ENCODE measurements at regions not wholly inside any gene's neighbourhood (a gene's known extent, or its start where the extent isn't known, plus 50 kb on each side); places are given as distances from the start of the nearest gene placed in this dataset.
"Not testable (repeated sequence)": the region's sequence is repeated elsewhere in the genome, so short reads cannot be mapped to it uniquely, and the experiment has no call there.

- TF ChIP-seq, protein P1, sequence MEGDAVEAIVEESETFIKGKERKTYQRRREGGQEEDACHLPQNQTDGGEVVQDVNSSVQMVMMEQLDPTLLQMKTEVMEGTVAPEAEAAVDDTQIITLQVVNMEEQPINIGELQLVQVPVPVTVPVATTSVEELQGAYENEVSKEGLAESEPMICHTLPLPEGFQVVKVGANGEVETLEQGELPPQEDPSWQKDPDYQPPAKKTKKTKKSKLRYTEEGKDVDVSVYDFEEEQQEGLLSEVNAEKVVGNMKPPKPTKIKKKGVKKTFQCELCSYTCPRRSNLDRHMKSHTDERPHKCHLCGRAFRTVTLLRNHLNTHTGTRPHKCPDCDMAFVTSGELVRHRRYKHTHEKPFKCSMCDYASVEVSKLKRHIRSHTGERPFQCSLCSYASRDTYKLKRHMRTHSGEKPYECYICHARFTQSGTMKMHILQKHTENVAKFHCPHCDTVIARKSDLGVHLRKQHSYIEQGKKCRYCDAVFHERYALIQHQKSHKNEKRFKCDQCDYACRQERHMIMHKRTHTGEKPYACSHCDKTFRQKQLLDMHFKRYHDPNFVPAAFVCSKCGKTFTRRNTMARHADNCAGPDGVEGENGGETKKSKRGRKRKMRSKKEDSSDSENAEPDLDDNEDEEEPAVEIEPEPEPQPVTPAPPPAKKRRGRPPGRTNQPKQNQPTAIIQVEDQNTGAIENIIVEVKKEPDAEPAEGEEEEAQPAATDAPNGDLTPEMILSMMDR (IDR thresholded peaks at IDR 0.05) = no peak
- Histone ChIP-seq H3K4me1 (no peaks in the 10 kb centered on the region), H3K4me3 (no peak overlapping the region), H3K27me3 (ENCODE audit: low read depth) (no peaks in the 10 kb centered on the region), H3K27ac (no peak overlapping the region), H3K36me3 (no peaks in the 10 kb centered on the region), H3K9me3 (no peaks in the 10 kb centered on the region)
- DNase-seq (no peak), ATAC-seq (no peak)
- intact Hi-C loops (cut with DNase I) = no loop called here
These were observed 267.3 kb downstream of the LRATD1 start for GRCh38 chr2:14899621-14900414.

DNA sequence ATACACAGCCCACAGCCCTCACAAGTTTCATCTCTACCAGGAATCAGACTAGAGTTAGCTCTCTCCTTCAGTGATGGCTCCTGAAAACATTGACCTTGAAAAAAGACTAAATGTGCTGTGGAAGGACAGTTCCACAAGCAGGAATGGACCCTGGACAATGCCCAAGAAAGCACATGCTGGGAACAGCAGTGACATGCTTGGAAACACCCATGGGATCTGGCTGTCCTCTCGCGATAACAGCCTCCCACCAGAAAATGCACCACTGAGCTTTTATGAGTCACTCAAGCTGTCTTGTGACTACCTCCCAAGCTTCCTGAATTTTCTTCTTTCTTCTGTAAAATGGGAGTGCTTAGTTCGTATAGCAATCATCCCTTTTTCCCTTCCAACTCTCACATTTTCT is 269.2 kb downstream of the LRATD1 start:
- Histone ChIP-seq H3K4me3 (no peak overlapping the region), H3K4me1 (no peaks in the 10 kb centered on the region), H3K27ac (no peak overlapping the region), H3K27me3 (ENCODE audit: low read depth) (no peaks in the 10 kb centered on the region), H3K9me3 (no peaks in the 10 kb centered on the region), H3K36me3 (no peaks in the 10 kb centered on the region)
- TF ChIP-seq, protein P1 (IDR thresholded peaks at IDR 0.05) = no peak
- DNase-seq (no peak), ATAC-seq (no peak)
- intact Hi-C loops (cut with DNase I) = no loop called here

DNA sequence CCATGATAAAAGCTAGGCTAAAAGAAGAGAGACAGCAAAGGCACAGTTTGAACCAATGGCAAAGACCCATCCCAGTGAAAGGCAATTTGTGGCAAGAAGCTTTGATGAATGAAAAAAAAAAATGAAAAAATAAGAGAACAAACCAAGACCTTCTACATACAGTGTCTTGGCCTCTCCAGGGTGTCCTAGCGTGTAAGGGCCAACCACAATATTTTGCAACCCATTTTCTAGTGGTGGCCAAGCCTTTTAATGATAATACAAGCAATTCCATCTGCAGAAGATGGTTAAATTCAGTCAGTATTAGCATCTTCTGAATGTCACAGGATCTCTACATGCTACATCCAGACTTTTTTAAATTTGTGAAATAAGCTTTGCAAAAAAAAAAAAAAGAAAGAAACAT is 270.4 kb downstream of the LRATD1 start:
- Histone ChIP-seq H3K27ac (no peak overlapping the region), H3K27me3 (ENCODE audit: low read depth) (no peaks in the 10 kb centered on the region), H3K4me3 (no peak overlapping the region), H3K4me1 (no peaks in the 10 kb centered on the region), H3K36me3 (no peaks in the 10 kb centered on the region), H3K9me3 (no peaks in the 10 kb centered on the region)
- TF ChIP-seq, protein P1 (IDR thresholded peaks at IDR 0.05) = no peak
- intact Hi-C loops (cut with DNase I) = no loop called here
- ATAC-seq = no peak
- DNase-seq = no peak

DNA sequence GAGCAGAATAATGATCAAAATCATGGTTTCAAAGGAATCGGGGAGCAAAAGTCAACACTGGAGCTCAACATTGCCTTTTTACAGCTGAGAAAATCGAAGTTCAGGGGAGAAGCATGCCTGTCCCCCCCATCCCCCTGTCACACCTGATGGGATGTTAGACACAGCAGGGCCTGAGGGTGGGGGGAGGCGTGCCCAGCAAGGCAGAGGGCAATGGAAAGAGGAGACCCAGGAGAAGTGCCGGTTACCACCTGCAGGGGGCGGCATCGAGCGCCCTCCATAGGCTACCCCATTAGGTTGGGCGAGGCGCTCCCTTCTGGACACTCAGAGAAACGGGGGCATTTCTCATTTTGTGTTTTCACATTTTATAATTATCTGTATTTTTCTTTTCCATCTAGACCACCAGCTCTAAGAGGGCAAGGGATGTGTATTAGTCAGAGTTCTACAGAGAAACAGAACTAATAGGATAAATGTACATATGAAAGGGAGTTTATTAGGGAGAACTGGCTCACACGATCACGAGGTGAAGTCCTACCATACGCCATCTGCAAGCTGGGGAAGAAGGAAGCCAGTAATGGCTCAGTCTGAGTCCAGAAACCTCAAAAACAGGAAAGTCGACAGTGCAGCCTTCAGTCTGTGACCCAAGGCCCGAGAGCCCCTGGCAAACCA is 271.3 kb downstream of the LRATD1 start:
- TF ChIP-seq, protein P1 (IDR thresholded peaks at IDR 0.05) = peak; percentile 57

DNA sequence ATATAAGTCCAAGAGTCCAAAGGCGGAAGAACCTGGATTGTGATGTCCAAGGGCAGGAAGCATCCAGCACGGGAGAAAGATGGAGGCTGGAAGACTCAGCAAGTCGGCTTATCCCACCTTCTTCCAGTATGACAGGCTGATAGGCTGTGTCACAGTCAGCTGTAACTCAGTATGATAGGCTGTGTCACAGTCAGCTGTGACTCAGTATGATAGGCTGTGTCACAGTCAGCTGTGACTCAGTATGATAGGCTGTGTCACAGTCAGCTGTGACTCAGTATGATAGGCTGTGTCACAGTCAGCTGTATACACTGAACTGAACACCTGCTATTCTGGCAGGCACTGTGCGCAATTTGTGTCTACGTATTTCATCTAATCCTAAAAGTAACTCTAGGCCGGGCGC is 271.9 kb downstream of the LRATD1 start:
- intact Hi-C loops (cut with DNase I); ATAC-seq: not testable (repeated sequence)

More for the DNA sequence above, 271.3 kb downstream of the LRATD1 start:
- DNase-seq (peak; percentile 47), ATAC-seq (peak; percentile 50 to 65)
- H3K36me3 ChIP-seq = no peaks in the 10 kb centered on the region
- no peak overlapping the region for H3K27ac ChIP-seq
- H3K4me1 ChIP-seq = no peaks in the 10 kb centered on the region
- no peak overlapping the region for H3K4me3 ChIP-seq
- no peaks in the 10 kb centered on the region for H3K9me3 ChIP-seq
- H3K27me3 ChIP-seq (ENCODE audit: low read depth) = no peaks in the 10 kb centered on the region
- intact Hi-C loops (cut with DNase I) = no loop called here

DNA sequence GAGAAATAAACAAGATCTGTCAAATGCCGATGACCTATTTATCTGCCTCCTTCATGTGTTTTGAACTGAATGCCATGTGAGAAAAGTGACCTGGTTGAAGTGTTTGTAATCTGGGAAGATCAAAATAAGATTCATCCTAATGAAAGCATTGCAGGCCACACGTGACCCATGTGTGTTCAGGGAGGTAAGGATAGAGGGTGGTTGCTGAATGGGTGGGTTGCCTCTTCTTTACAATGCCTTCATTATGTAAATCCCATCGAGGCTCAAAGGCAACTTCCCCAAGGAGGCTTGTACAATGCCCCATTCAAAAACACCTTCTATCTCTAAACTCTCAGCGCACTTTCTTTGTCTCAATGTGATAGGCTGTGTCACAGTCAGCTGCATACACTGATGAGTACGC is 273.1 kb downstream of the LRATD1 start:
- Histone ChIP-seq H3K9me3 (no peaks in the 10 kb centered on the region), H3K36me3 (no peaks in the 10 kb centered on the region), H3K4me3 (no peak overlapping the region), H3K4me1 (no peaks in the 10 kb centered on the region), H3K27me3 (ENCODE audit: low read depth) (no peaks in the 10 kb centered on the region), H3K27ac (no peak overlapping the region)
- intact Hi-C loops (cut with DNase I) = no loop called here
- no peak for DNase-seq
- TF ChIP-seq, protein P1 (IDR thresholded peaks at IDR 0.05) = no peak
- ATAC-seq = no peak

More for the DNA sequence above, 271.9 kb downstream of the LRATD1 start:
- not testable (repeated sequence) for H3K27me3 ChIP-seq (ENCODE audit: low read depth); DNase-seq; H3K4me3 ChIP-seq; H3K4me1 ChIP-seq; H3K36me3 ChIP-seq; H3K9me3 ChIP-seq; H3K27ac ChIP-seq

Data from lower lobe of right lung (tissue), 2 donors.